ENCODE measurements at regions not wholly inside any gene's neighbourhood (a gene's known extent, or its start where the extent isn't known, plus 50 kb on each side); places are given as distances from the start of the nearest gene placed in this dataset.

GRCh38 chr9:81417941-81418340 lies 271.4 kb downstream of the TLE1 start:
- TF ChIP-seq POLR2A (IDR thresholded peaks at IDR 0.05) = no peak
- no peak for TF ChIP-seq CTCF (IDR thresholded peaks at IDR 0.05)

All from adrenal gland (tissue), 5 donors.